IPS-15b (cell line): ENCODE measurements at regions not wholly inside any gene's neighbourhood (a gene's known extent, or its start where the extent isn't known, plus 50 kb on each side); places are given as distances from the start of the nearest gene placed in this dataset.

Source experiments
- H3K27me3 ChIP-seq: one replicate; pipeline ENCODE4 v1.6.1; 2013; ENCODE audit warnings: low read length; ENCODE audit not compliant: control insufficient read depth, insufficient read depth
- H3K36me3 ChIP-seq: one replicate; pipeline ENCODE4 v1.6.1; 2013; ENCODE audit warnings: low read length; ENCODE audit not compliant: control insufficient read depth, insufficient read depth
- H3K4me1 ChIP-seq: one replicate; pipeline ENCODE4 v1.6.1; 2013; ENCODE audit warnings: mild to moderate bottlenecking, low read length; ENCODE audit not compliant: control insufficient read depth, insufficient read depth
- H3K4me3 ChIP-seq: one replicate; pipeline ENCODE4 v1.5.1; 2013; ENCODE audit warnings: low read depth, low read length
- H3K9ac ChIP-seq: one replicate; pipeline ENCODE4 v1.6.1; 2013; ENCODE audit warnings: low read depth, mild to moderate bottlenecking, low read length
- H3K9me3 ChIP-seq: one replicate; pipeline ENCODE4 v1.6.1; 2013; ENCODE audit warnings: mild to moderate bottlenecking, low read length; ENCODE audit not compliant: control insufficient read depth, insufficient read depth

DNA sequence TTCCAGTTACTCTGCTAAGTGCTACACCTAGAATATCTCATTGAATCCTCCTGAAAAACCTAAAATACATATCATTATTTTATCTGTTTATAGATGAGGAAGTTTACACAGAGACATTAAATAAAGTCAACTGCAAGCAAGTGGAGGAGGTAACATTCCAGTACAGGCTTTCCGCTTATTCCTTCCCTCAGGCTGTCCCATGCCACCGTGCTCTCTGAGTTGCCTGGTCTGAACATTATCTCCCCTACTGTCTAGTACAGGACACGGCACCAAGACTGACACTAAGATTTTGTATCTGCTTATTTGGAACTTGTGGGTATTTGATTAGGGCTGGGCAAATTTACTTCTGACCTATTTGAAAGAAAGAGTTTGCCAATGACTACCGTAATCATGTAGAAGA is 172.4 kb upstream of the STK32A start:
- Histone ChIP-seq H3K9ac (no peak overlapping the region), H3K4me1 (no peaks in the 10 kb centered on the region), H3K36me3 (no peaks in the 10 kb centered on the region), H3K4me3 (no peak overlapping the region), H3K9me3 (no peaks in the 10 kb centered on the region), H3K27me3 (no peaks in the 10 kb centered on the region)

DNA sequence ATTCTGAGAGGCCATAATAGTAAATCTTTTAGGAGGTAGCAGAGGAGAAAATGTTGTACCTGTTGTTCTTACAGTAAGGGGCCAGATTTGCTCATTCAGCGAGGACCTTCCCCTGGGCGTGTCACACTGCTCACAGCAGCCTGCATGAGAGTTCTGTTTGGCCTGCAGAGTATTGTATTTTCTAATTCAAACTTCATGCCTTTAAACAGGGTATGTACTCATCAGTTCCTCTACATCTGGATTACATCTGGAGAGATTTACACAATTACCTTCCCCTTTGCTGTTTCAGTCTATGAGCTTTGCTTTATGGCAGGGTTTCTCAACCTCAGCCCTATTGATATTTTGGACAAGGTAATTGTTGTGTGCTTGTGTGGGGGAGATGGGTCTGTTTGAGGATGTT is 170.9 kb upstream of the STK32A start:
- Histone ChIP-seq H3K9ac (no peak overlapping the region), H3K27me3 (no peaks in the 10 kb centered on the region), H3K36me3 (no peaks in the 10 kb centered on the region), H3K9me3 (no peaks in the 10 kb centered on the region), H3K4me3 (no peak overlapping the region), H3K4me1 (no peaks in the 10 kb centered on the region)

DNA sequence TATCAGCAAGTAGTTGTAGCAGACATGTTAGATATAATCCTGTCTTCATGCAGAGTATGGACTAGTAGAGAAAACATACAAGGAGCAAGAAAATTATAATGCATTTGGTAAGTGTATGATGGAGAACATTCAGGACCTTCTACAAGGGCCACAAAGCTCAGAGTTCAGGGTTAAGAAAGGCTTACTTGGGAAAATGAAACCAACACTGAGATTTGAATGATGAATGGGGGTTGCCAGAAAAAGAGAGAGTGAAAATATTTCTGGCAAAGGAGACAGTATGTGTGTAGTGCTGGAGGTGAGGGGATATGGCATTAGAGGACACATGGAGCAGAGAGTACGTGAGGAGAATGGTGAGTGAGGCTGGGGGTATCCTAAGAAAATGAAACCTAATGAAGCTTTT is 169.8 kb upstream of the STK32A start:
- no peaks in the 10 kb centered on the region for H3K9me3 ChIP-seq
- no peaks in the 10 kb centered on the region for H3K36me3 ChIP-seq
- H3K9ac ChIP-seq = no peak overlapping the region
- no peaks in the 10 kb centered on the region for H3K27me3 ChIP-seq
- no peaks in the 10 kb centered on the region for H3K4me1 ChIP-seq
- no peak overlapping the region for H3K4me3 ChIP-seq

DNA sequence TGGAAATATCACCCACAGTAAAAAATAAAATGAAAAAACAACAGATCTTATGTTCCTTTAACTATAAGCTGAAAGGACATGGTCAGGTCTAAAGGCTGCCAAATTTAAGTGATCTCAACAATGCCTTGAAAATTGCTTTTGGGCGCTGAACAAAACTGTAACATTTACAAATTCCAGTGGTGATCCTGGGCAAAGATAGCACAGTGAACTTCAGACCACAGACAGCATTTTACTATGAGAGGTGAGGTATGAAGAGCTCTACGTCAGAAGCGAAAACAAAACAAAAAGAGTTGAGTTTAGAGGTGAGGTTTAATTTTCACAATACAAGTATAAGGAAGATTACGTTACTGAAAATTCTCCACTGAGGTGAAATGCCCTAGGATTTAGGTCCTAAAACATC is 165.8 kb upstream of the STK32A start:
- Histone ChIP-seq H3K36me3 (no peaks in the 10 kb centered on the region), H3K4me1 (peaks cover 4% of the 10 kb centered on the region), H3K4me3 (no peak overlapping the region), H3K9me3 (no peaks in the 10 kb centered on the region), H3K9ac (no peak overlapping the region), H3K27me3 (no peaks in the 10 kb centered on the region)

DNA sequence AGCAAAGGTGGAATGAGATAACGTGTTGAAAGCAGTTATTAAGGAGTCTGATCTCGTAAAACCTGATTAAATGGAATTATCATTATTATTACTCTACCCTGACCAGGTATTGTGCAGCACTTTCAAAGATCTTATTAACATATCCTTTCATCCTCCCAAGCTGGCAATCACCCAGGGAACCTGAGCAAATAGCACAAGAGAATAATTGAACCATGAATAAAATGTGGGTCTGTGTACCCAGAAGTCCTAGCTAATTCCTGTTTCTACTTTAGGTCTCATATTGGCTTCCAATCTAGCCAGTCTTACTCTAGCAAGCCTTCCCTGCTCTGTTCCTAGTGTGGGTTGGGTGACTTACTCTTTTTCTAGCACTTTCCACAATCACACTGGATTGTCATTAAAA is 162.2 kb upstream of the STK32A start:
- H3K4me1 ChIP-seq = peaks cover 4% of the 10 kb centered on the region

DNA sequence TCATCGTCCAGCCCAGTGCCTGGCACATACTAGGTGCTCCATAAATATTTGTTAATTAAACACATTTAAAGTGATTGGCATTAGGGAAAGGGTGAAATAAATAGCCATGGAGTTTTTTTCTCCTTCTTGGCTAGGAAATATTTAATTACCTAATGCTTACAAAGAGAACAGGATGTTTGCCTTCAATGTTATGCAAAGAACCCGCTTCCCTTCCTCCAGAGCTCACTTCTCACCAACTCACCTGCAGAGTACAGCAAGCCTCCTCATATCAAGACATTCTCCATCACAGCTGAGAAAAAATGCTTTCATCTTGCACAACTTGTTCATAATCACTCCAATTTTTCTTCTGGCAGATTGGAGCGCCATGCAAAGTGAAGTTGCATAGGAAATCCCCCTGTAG is 161.7 kb upstream of the STK32A start:
- no peaks in the 10 kb centered on the region for H3K9me3 ChIP-seq
- no peak overlapping the region for H3K4me3 ChIP-seq
- peaks cover 4% of the 10 kb centered on the region for H3K4me1 ChIP-seq
- H3K36me3 ChIP-seq = no peaks in the 10 kb centered on the region
- no peak overlapping the region for H3K9ac ChIP-seq
- no peaks in the 10 kb centered on the region for H3K27me3 ChIP-seq

More for the DNA sequence above, 162.2 kb upstream of the STK32A start:
- H3K27me3 ChIP-seq = no peaks in the 10 kb centered on the region
- H3K9ac ChIP-seq = no peak overlapping the region
- H3K9me3 ChIP-seq = no peaks in the 10 kb centered on the region
- no peak overlapping the region for H3K4me3 ChIP-seq
- H3K36me3 ChIP-seq = no peaks in the 10 kb centered on the region

DNA sequence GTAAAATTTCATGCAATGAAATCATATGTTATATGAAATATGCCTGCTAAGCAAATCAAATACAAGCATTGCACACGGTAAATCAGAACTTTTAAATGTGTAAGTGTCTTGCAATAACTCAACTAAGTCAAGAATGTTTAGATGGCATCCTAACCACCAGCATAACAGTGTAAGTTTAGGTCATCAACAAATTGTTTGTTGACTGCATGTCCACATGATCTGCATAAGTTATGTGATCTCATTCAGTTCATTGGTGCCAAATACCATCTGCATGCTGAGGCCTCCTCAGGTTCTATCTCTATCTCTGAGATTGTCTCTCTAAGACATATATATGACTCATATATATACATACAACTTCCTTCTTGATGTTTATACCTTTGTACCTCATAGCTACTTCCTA is 159.6 kb upstream of the STK32A start:
- Histone ChIP-seq H3K36me3 (no peaks in the 10 kb centered on the region), H3K27me3 (no peaks in the 10 kb centered on the region), H3K9ac (no peak overlapping the region), H3K4me3 (no peak overlapping the region), H3K4me1 (peaks cover 4% of the 10 kb centered on the region), H3K9me3 (no peaks in the 10 kb centered on the region)

DNA sequence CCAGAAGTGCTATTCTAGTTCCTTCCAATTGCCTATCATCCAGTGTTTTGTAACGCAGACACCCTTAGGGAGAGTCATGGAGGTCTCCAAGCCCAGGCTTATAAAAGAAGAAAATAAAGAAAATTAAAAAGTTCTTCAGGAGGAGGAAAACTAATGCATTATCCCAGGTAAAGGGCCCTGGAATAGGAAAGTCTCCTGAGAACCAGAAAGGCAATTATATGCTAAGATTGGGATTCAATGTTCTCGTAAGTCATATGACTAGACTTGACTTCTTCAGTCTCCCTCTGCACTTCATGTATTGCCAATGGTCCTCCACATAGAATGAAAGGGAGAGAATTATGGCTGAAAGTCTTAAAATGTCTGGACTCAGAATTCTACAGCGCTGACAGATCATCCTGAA is 154.4 kb upstream of the STK32A start:
- H3K4me3 ChIP-seq = no peak overlapping the region
- no peak overlapping the region for H3K9ac ChIP-seq
- no peaks in the 10 kb centered on the region for H3K27me3 ChIP-seq
- H3K36me3 ChIP-seq = no peaks in the 10 kb centered on the region
- peaks cover 5% of the 10 kb centered on the region for H3K4me1 ChIP-seq
- no peaks in the 10 kb centered on the region for H3K9me3 ChIP-seq

DNA sequence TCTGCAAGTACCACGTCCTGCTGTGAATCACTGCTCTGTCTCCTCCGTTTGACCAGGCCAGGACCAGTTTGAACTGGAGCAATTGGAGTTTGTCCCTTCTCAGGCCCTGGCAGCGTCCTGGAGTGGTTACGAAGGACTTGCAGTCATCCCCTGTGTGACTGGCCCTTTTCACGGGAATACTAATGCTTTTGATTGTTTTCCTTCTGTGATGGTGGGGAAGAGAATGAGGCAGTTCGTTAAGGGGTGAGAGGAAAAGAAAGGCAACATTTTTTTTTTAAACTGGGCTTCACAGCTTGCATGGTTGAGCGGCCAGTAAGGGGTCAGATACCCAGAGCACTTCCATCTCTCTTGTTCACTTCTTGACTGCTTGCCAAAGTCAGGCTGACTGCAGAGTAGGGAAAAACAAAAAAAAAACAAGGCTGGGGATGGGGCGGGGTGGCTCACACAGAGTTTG is 153.5 kb upstream of the STK32A start:
- Histone ChIP-seq H3K36me3 (no peaks in the 10 kb centered on the region), H3K27me3 (no peaks in the 10 kb centered on the region), H3K4me1 (peaks cover 5% of the 10 kb centered on the region), H3K9ac (no peak overlapping the region), H3K9me3 (no peaks in the 10 kb centered on the region), H3K4me3 (no peak overlapping the region)

DNA sequence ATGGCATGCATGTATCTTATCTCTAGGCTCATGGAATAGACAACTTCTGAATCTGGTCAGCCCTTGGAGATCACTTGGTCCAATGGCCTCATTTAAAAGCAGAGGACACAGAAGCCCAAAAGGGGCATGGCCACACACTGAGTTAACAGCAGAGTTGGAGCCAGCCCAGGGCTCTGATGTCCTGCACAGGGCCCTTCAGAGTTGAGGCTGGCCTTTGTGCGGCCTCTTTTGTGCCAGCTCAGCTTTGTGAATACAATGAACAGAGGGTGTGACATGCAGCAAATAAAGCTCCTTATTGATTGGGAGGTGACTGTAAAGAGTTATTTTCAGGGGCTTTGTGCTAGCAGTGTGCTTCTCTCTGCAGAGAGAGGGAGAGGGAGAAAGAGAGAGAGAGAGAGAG is 150.1 kb upstream of the STK32A start:
- Histone ChIP-seq H3K4me1 (peaks cover 5% of the 10 kb centered on the region), H3K36me3 (no peaks in the 10 kb centered on the region), H3K9me3 (no peaks in the 10 kb centered on the region), H3K27me3 (no peaks in the 10 kb centered on the region), H3K4me3 (no peak overlapping the region), H3K9ac (no peak overlapping the region)

DNA sequence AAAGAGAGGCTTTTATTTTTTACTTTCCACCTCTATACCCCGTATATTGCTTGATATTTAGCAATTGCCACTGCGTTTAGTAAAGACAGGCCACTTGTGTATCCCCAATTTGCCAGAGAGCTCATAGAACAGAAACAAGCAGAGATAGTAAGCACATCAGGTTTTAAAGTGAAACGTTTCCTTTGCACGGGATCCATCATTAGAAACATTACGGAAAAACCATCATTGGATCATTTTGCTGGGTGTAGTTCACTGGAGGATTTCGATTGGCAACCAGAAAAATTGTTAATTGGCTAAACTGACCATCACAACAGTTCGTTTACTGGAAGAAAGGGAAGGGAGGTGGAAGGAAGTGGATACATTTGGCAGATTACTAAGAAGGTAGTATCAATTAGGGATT is 149.4 kb upstream of the STK32A start:
- no peak overlapping the region for H3K4me3 ChIP-seq
- no peaks in the 10 kb centered on the region for H3K27me3 ChIP-seq
- H3K36me3 ChIP-seq = no peaks in the 10 kb centered on the region
- H3K4me1 ChIP-seq = peaks cover 5% of the 10 kb centered on the region
- no peak overlapping the region for H3K9ac ChIP-seq
- H3K9me3 ChIP-seq = no peaks in the 10 kb centered on the region

DNA sequence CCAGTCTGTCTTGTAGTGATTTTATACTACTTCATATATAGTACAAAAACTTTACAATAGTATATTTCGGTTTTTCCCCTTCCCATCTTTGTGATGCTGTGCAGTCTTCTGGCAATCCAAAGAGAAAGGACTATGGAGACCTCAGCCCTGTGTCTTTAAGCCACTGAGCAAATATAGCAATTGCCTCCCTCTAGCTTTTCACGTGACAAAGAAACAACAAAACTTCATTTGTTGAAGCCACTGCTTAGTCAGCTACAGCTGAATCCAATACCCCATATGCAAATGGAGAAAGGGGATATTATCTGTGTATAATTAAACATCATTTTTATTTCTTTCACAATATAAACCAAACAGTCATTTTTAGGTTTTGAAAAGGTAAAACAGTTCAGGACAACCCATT is 142.8 kb upstream of the STK32A start:
- Histone ChIP-seq H3K4me3 (no peak overlapping the region), H3K27me3 (no peaks in the 10 kb centered on the region), H3K9me3 (no peaks in the 10 kb centered on the region)

DNA sequence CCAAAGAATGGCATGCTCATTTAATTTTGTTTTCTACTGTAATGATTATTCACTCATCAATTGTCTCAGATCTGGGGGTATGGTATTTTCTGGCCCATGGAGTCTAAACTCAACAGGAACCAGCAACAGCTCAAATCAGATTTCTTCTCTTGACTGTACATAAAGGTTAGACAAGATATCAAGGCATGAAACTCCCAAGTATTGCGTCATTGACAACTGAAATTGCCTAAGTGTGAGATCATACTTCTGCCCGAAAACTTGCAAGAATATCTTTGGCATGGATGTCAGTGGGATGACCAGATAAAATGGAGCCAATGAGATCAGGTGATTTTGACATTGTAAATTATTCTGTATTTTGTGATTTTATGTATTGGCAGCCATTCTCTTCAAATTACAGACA is 141.7 kb upstream of the STK32A start:
- Histone ChIP-seq H3K27me3 (no peaks in the 10 kb centered on the region), H3K9me3 (no peaks in the 10 kb centered on the region), H3K4me3 (no peak overlapping the region), H3K4me1 (peaks cover 6% of the 10 kb centered on the region), H3K9ac (no peak overlapping the region), H3K36me3 (no peaks in the 10 kb centered on the region)

More for the DNA sequence above, 142.8 kb upstream of the STK32A start:
- Histone ChIP-seq H3K4me1 (peaks cover 6% of the 10 kb centered on the region), H3K9ac (no peak overlapping the region), H3K36me3 (no peaks in the 10 kb centered on the region)
